ENCODE measurements at regions not wholly inside any gene's neighbourhood (a gene's known extent, or its start where the extent isn't known, plus 50 kb on each side); places are given as distances from the start of the nearest gene placed in this dataset.

GRCh38 chr4:108303488-108304177 lies 134.9 kb upstream of the LEF1 start:
- TF ChIP-seq, protein P1, sequence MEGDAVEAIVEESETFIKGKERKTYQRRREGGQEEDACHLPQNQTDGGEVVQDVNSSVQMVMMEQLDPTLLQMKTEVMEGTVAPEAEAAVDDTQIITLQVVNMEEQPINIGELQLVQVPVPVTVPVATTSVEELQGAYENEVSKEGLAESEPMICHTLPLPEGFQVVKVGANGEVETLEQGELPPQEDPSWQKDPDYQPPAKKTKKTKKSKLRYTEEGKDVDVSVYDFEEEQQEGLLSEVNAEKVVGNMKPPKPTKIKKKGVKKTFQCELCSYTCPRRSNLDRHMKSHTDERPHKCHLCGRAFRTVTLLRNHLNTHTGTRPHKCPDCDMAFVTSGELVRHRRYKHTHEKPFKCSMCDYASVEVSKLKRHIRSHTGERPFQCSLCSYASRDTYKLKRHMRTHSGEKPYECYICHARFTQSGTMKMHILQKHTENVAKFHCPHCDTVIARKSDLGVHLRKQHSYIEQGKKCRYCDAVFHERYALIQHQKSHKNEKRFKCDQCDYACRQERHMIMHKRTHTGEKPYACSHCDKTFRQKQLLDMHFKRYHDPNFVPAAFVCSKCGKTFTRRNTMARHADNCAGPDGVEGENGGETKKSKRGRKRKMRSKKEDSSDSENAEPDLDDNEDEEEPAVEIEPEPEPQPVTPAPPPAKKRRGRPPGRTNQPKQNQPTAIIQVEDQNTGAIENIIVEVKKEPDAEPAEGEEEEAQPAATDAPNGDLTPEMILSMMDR (IDR thresholded peaks at IDR 0.05; ENCODE audit: low read depth, low read length), result no peak
- no peak for TF ChIP-seq POLR2A (IDR thresholded peaks at IDR 0.05; ENCODE audit: extremely low read depth, insufficient read length)
- TF ChIP-seq, protein P2, sequence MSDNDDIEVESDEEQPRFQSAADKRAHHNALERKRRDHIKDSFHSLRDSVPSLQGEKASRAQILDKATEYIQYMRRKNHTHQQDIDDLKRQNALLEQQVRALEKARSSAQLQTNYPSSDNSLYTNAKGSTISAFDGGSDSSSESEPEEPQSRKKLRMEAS (IDR thresholded peaks at IDR 0.05; ENCODE audit: low read depth, low read length), result no peak
- TF ChIP-seq MYC (IDR thresholded peaks at IDR 0.05; ENCODE audit: low read depth, low read length), result no peak

All from NB4 (cell line).